OCI-LY1 (cell line): ENCODE measurements at regions not wholly inside any gene's neighbourhood (a gene's known extent, or its start where the extent isn't known, plus 50 kb on each side); places are given as distances from the start of the nearest gene placed in this dataset.

Source experiments
- EZH2 ChIP-seq: fragments of 200-600 bp; sonication (generic), shearing (Covaris generic); IDR thresholded peaks from 2 replicates; pipeline ENCODE4 v1.8.0; 2017; ENCODE audit warnings: borderline replicate concordance, mixed run types, mild to moderate bottlenecking, antibody characterized with exemption, low read length, moderate library complexity, mixed read lengths
- TF ChIP-seq, protein P1 (sequence below): fragments of 200-600 bp; sonication (generic), shearing (Covaris generic); IDR thresholded peaks from 2 replicates; pipeline ENCODE4 v1.5.1; 2017; ENCODE audit warnings: mild to moderate bottlenecking, antibody characterized with exemption, low read length, moderate library complexity, mixed read lengths

DNA sequence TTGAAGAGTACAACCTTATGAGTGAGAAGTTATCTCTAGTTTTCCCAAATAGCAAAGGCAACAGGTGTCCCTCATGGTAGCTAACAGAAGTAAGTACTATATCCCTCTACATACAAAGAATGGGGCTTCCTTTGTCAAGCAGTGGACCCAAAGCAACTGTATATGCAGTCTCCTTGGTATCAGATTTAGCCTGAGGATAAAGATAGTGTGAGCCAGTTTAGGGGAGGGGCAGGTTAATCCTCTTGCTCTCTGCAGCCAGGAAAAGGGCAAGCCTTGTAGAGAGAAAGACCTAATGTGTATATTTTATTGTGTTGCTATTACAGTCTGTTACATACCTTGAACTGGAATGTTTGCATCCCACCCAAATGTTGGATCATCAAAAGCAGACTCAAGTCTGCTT, 117.9 kb upstream of the COL8A1 start:
- TF ChIP-seq, protein P1, sequence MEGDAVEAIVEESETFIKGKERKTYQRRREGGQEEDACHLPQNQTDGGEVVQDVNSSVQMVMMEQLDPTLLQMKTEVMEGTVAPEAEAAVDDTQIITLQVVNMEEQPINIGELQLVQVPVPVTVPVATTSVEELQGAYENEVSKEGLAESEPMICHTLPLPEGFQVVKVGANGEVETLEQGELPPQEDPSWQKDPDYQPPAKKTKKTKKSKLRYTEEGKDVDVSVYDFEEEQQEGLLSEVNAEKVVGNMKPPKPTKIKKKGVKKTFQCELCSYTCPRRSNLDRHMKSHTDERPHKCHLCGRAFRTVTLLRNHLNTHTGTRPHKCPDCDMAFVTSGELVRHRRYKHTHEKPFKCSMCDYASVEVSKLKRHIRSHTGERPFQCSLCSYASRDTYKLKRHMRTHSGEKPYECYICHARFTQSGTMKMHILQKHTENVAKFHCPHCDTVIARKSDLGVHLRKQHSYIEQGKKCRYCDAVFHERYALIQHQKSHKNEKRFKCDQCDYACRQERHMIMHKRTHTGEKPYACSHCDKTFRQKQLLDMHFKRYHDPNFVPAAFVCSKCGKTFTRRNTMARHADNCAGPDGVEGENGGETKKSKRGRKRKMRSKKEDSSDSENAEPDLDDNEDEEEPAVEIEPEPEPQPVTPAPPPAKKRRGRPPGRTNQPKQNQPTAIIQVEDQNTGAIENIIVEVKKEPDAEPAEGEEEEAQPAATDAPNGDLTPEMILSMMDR, result no peak
- TF ChIP-seq EZH2, result no peak
